Ectodermal cell (in vitro differentiated cells): ENCODE measurements at regions not wholly inside any gene's neighbourhood (a gene's known extent, or its start where the extent isn't known, plus 50 kb on each side); places are given as distances from the start of the nearest gene placed in this dataset.

Experiments
- H3K27ac ChIP-seq: 2 replicates; pipeline ENCODE4 v1.7.0; 2013; ENCODE audit warnings: mild to moderate bottlenecking, low read depth, low read length; ENCODE audit not compliant: insufficient read depth, poor library complexity, severe bottlenecking
- H3K27me3 ChIP-seq: 2 replicates; pipeline ENCODE4 v1.7.0; 2013; ENCODE audit warnings: mild to moderate bottlenecking, low read length; ENCODE audit not compliant: insufficient read depth, control insufficient read depth, poor library complexity, severe bottlenecking
- H3K36me3 ChIP-seq: one replicate; pipeline ENCODE4 v1.7.0; 2013; ENCODE audit warnings: low read length; ENCODE audit not compliant: control insufficient read depth, insufficient read depth
- H3K4me1 ChIP-seq: one replicate; pipeline ENCODE4 v1.7.0; 2013; ENCODE audit warnings: low read length; ENCODE audit not compliant: control insufficient read depth, insufficient read depth
- H3K4me3 ChIP-seq: 2 replicates; pipeline ENCODE4 v1.7.0; 2013; ENCODE audit warnings: low read depth, low read length, control low read depth; ENCODE audit not compliant: insufficient read depth
- H3K9me3 ChIP-seq: 2 replicates; pipeline ENCODE4 v1.7.0; 2013; ENCODE audit warnings: mild to moderate bottlenecking, low read length, moderate library complexity; ENCODE audit not compliant: control insufficient read depth
- WGBS, 2 experiments: methylation state at CpG; one replicate each; pipeline ENCODE4 v1.1.7; 2013; ENCODE audit warnings: missing lambda C conversion rate in 2 of 2; 5-methylcytosine and 5-hydroxymethylcytosine counted together

DNA sequence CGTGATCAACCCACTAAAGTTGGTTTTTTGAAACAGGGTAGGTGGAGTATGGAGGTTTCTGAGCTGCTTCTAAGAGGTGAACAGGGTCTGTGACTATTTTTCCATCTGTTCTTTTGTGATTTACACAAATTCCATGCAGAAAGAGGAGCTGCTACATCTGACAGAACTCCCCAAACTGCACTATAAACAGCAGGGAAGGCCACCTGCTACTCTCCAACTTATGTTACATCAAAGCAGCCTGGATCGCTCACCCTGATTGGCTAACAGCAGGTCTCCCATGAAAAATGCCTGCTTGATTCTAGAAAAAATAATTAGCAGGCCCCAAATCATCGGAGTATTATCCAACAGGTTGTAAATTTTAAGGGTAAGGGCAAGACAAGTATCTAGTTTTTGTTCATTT lies 282.9 kb upstream of the FLRT2 start:
- H3K36me3 ChIP-seq = no peaks in the 10 kb centered on the region
- H3K27me3 ChIP-seq = no peaks in the 10 kb centered on the region
- no peaks in the 10 kb centered on the region for H3K9me3 ChIP-seq
- H3K4me3 ChIP-seq = no peak overlapping the region
- no peak overlapping the region for H3K27ac ChIP-seq
- H3K4me1 ChIP-seq = peaks cover 5% of the 10 kb centered on the region
- 83 to 90% methylated on average over 3 of the region's 3 CpGs for WGBS, 2 experiments

GRCh38 chr14:85248881-85249635 lies 280.9 kb upstream of the FLRT2 start:
- no peaks in the 10 kb centered on the region for H3K9me3 ChIP-seq
- WGBS, 2 experiments = 92 to 94% methylated on average over 4 of the region's 4 CpGs
- H3K27me3 ChIP-seq = no peaks in the 10 kb centered on the region
- peaks cover 5% of the 10 kb centered on the region for H3K4me1 ChIP-seq
- H3K4me3 ChIP-seq = no peak overlapping the region
- H3K27ac ChIP-seq = no peak overlapping the region
- H3K36me3 ChIP-seq = no peaks in the 10 kb centered on the region

GRCh38 chr14:85250414-85251189 lies 279.3 kb upstream of the FLRT2 start:
- no peaks in the 10 kb centered on the region for H3K9me3 ChIP-seq
- H3K4me1 ChIP-seq = peaks cover 5% of the 10 kb centered on the region
- H3K27me3 ChIP-seq = no peaks in the 10 kb centered on the region
- no peaks in the 10 kb centered on the region for H3K36me3 ChIP-seq
- no peak overlapping the region for H3K27ac ChIP-seq
- no peak overlapping the region for H3K4me3 ChIP-seq
- WGBS, 2 experiments = 57 to 62% methylated on average over 8 of the region's 8 CpGs

- 60 to 100% methylated on average over 1 of the region's 1 CpG for WGBS, 2 experiments
- peaks cover 5% of the 10 kb centered on the region for H3K4me1 ChIP-seq
- no peak overlapping the region for H3K4me3 ChIP-seq
- H3K27me3 ChIP-seq = no peaks in the 10 kb centered on the region
- no peak overlapping the region for H3K27ac ChIP-seq
- H3K36me3 ChIP-seq = no peaks in the 10 kb centered on the region
- no peaks in the 10 kb centered on the region for H3K9me3 ChIP-seq
Measured at GRCh38 chr14:85252011-85252410, 277.9 kb upstream of the FLRT2 start.

DNA sequence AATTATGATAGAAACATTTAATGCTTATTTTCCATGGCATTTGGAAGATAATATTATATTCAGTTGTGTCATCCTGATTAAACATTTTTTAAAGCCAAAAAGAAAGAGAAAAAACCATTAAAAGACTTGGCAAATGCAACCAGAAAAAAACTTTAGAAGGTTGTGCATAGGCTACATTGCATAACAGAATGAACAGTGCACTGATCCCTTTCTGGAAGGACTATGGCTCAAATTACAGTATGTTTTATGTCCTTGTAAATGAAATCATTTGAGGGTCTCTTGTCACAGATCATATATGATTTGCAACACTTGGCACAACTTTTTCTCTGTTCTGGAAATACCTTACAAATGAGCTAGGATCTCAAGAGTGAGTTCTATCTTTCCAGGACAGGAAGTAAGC lies 275.2 kb upstream of the FLRT2 start:
- H3K36me3 ChIP-seq = no peaks in the 10 kb centered on the region
- no peak overlapping the region for H3K4me3 ChIP-seq
- H3K4me1 ChIP-seq = peaks cover 5% of the 10 kb centered on the region
- no peaks in the 10 kb centered on the region for H3K9me3 ChIP-seq
- no peaks in the 10 kb centered on the region for H3K27me3 ChIP-seq
- H3K27ac ChIP-seq = no peak overlapping the region

DNA sequence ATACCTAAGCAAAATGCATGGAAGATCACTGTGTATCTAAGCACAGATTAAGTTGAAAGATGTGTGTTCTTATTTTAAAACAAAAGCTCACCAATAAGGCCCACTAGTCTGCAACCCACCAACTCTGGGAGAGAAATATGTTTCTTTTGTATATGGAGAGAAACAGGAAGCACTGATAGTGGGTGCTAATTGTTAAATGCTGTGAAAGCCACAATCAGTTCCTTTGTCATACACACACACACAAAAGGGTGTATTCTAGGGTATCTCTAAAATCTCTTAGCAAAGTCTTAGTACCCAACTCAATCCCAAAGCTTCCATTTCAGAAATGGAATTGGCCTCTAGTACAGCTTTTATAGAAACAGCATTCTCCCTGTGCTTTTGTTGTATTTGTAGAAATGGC lies 272.7 kb upstream of the FLRT2 start:
- Histone ChIP-seq H3K9me3 (no peaks in the 10 kb centered on the region), H3K27me3 (no peaks in the 10 kb centered on the region), H3K27ac (no peak overlapping the region), H3K36me3 (no peaks in the 10 kb centered on the region), H3K4me3 (no peak overlapping the region), H3K4me1 (no peaks in the 10 kb centered on the region)

DNA sequence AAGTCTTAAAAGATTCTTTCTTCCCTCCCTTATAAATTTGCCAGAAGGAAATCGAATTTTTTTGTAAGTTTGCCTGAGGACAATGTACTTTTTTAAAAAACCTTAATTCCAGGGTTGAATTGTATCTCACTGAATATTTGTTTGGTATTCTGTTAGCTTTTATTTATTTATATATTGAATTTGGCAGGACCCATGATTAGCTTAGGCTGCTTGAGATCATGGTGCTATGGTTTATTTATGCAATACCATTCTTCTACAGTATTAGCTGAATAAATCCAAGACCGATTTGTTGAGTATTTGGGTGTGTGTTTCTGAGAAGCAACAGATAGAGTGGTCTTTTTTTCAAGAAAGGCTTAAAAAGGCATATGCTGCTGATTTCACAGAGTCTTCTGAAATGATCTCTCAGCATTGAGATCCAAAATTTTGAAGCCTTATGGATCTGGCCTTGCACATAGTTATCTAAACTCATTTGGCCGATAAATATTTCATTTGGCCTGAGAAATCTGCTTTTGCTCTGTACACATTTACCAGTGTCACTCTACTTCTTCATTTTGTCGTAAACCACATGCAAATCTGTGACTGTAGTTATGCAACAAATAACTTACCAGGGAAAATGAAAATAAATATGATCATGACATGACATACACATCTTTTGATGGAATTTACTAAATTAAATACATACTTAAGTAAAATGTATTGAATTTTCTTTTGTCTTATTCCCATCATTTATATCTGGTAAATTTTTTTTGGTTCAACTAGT lies 265.8 kb upstream of the FLRT2 start:
- H3K9me3 ChIP-seq = no peaks in the 10 kb centered on the region
- H3K4me1 ChIP-seq = no peaks in the 10 kb centered on the region
- 94 to 95% methylated on average over 3 to 4 of the region's 4 CpGs for WGBS, 2 experiments
- no peak overlapping the region for H3K27ac ChIP-seq
- no peaks in the 10 kb centered on the region for H3K36me3 ChIP-seq
- no peaks in the 10 kb centered on the region for H3K27me3 ChIP-seq
- no peak overlapping the region for H3K4me3 ChIP-seq

DNA sequence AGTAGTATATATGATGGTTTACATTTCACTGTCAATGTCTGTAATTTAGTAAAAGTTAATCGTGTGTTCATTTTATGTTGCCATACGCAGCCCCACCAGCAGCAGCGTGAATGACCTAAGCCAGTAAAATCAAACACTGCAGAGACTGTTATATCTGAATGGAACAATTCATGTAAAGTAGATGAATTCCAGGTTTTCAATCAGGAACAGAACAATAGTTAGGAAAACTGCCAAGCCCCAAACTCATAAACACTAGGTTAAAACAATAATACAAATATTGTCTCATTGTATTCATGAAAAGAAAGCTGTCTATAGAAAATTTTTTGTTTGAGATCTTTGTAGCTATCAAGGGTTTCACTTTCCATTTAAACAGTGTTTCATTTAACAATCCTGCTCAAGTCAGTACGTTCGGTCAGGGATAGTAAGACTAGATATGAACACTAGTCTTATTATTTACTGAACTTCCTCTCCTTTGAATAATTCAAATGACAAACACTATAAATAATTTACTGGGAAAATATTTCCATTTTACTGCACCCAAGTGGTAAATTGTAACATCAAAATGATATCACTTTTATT lies 256.8 kb upstream of the FLRT2 start:
- H3K27me3 ChIP-seq = no peaks in the 10 kb centered on the region
- 88 to 93% methylated on average over 5 of the region's 5 CpGs for WGBS, 2 experiments
- H3K9me3 ChIP-seq = no peaks in the 10 kb centered on the region
- H3K4me3 ChIP-seq = no peak overlapping the region
- no peak overlapping the region for H3K27ac ChIP-seq
- no peaks in the 10 kb centered on the region for H3K36me3 ChIP-seq
- no peaks in the 10 kb centered on the region for H3K4me1 ChIP-seq

GRCh38 chr14:85273952-85274351 lies 256.0 kb upstream of the FLRT2 start:
- Histone ChIP-seq H3K9me3 (no peaks in the 10 kb centered on the region), H3K27ac (no peak overlapping the region), H3K36me3 (no peaks in the 10 kb centered on the region), H3K4me1 (no peaks in the 10 kb centered on the region), H3K4me3 (no peak overlapping the region), H3K27me3 (no peaks in the 10 kb centered on the region)
- 100% methylated on average over 1 of the region's 1 CpG; no CpG with 5 or more reads in 1 of the 2 experiments for WGBS, 2 experiments
